CD4-positive, alpha-beta T cell (primary cell): ENCODE measurements at regions not wholly inside any gene's neighbourhood (a gene's known extent, or its start where the extent isn't known, plus 50 kb on each side); places are given as distances from the start of the nearest gene placed in this dataset.

ENCODE experiments used
- ATAC-seq: fragments of 200-7000 bp; cut with Tn5 transposase; one replicate; pipeline ENCODE4 v1.10.0; 2022; ENCODE audit warnings: mild to moderate bottlenecking; ENCODE audit not compliant: poor library complexity
- CTCF ChIA-PET: fragments of 350-600 bp; sonication (Branson Sonifier 250); formaldehyde crosslinking; loops from one replicate; lab custom pipeline; 2021; ENCODE audit warnings: antibody characterized with exemption, inconsistent platforms; lab: Charles Lee
- POLR2A ChIA-PET: fragments of 350-600 bp; sonication (Branson Sonifier 250); formaldehyde crosslinking; loops from one replicate; lab custom pipeline; 2021; ENCODE audit warnings: antibody characterized with exemption, inconsistent platforms; lab: Charles Lee
- DNase-seq, 14 experiments: peaks; one replicate each; pipeline ENCODE4 v3.0.0-alpha.2; 2013 to 2020; ENCODE audit warnings: mixed read lengths in 2 of 14
- H3K27ac ChIP-seq, 2 donors: one replicate each; pipeline versions ENCODE4 v1.5.1 to v1.7.0; 2013; ENCODE audit warnings: low read length in 2 of 2, low read depth in 1 of 2, mild to moderate bottlenecking in 1 of 2
- H3K27me3 ChIP-seq, 2 experiments: 1 replicate in 1 of 2; 2 replicates in 1 of 2; pipeline versions ENCODE4 v1.6.1 to v1.7.0; 2013; ENCODE audit warnings: low read length in 2 of 2, control low read depth in 1 of 2, mild to moderate bottlenecking in 1 of 2, moderate library complexity in 1 of 2; ENCODE audit not compliant: insufficient read depth in 2 of 2, control insufficient read depth in 1 of 2
- H3K36me3 ChIP-seq: one replicate; pipeline ENCODE4 v1.6.1; 2013; ENCODE audit warnings: low read length, control low read depth; ENCODE audit not compliant: insufficient read depth
- H3K4me1 ChIP-seq: one replicate; pipeline ENCODE4 v1.6.1; 2013; ENCODE audit warnings: low read length, control low read depth; ENCODE audit not compliant: insufficient read depth
- H3K4me3 ChIP-seq: one replicate; pipeline ENCODE4 v1.5.1; 2013; ENCODE audit warnings: mild to moderate bottlenecking, low read length, moderate library complexity
- H3K9me3 ChIP-seq, 2 experiments: 1 replicate in 1 of 2; 2 replicates in 1 of 2; pipeline versions ENCODE4 v1.6.1 to v1.7.0; 2013; ENCODE audit warnings: low read length in 2 of 2, mild to moderate bottlenecking in 2 of 2, control low read depth in 1 of 2, moderate library complexity in 1 of 2; ENCODE audit not compliant: control insufficient read depth in 1 of 2, insufficient read depth in 1 of 2
- H3K27ac Mint-ChIP-seq: one replicate; pipeline ENCODE4 v1.8.0; 2020; ENCODE audit warnings: mixed read lengths
- H3K27me3 Mint-ChIP-seq: one replicate; pipeline ENCODE4 v1.8.0; 2021; ENCODE audit warnings: mixed read lengths
- H3K36me3 Mint-ChIP-seq: one replicate; pipeline ENCODE4 v1.8.0; 2021; ENCODE audit warnings: low read depth, mixed read lengths
- H3K4me1 Mint-ChIP-seq: one replicate; pipeline ENCODE4 v1.8.0; 2021; ENCODE audit warnings: low read depth, mixed read lengths
- H3K4me3 Mint-ChIP-seq: one replicate; pipeline ENCODE4 v1.8.0; 2020; ENCODE audit warnings: mild to moderate bottlenecking, mixed read lengths
- H3K9me3 Mint-ChIP-seq: one replicate; pipeline ENCODE4 v1.8.0; 2020; ENCODE audit warnings: mixed read lengths
- intact Hi-C, 2 experiments: fragments of 100-400 bp; cut with DNase I in 1 of 2; cut with micrococcal nuclease in 1 of 2; formaldehyde crosslinking; loops; one replicate each; pipeline versions ENCODE4 v1.15.1 to v1.9.0; 2023 to 2025; cut with DNase I, micrococcal nuclease
- TF ChIP-seq, protein P1 (sequence below): fragments of 200-600 bp; IDR thresholded peaks from one replicate; pipeline ENCODE4 v1.8.0; 2022; ENCODE audit warnings: antibody characterized with exemption, mild to moderate bottlenecking

DNA sequence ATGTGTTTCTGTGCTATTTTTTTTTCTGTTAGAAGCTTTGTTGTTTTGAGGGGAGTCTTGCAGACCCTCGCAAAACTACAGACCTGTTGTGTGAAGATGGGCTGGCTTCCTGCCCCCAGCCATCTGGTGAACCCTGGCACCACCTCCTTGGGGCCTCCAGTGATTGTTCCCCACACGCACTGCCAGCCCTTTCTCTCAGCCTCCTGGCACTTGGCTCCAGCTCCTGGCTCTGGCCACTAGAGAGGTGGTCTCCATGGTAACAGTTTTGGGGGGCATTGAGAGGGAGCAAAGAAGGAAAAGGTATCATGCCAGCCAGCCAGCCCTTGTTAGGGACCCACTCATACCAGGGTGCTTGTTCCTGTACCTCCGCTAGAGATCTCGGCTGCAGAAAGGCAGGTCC, 176.4 kb upstream of the RPH3A start:
- CTCF ChIA-PET: no interaction called here
- Mint-ChIP-seq H3K36me3 (no peaks in the 10 kb centered on the region), H3K4me3 (no peak overlapping the region), H3K27me3 (peaks cover 56% of the 10 kb centered on the region), H3K4me1 (no peaks in the 10 kb centered on the region), H3K9me3 (no peaks in the 10 kb centered on the region), H3K27ac (no peak overlapping the region)
- Histone ChIP-seq H3K27ac (no peak overlapping the region), H3K9me3 (peaks cover 3% of the 10 kb centered on the region in 2 experiments), H3K4me3 (no peak overlapping the region), H3K27me3 (peaks cover 7 to 22% of the 10 kb centered on the region in 2 experiments), H3K4me1 (peaks cover 3% of the 10 kb centered on the region), H3K36me3 (no peaks in the 10 kb centered on the region)
- ATAC-seq (no peak), DNase-seq (no peak)
- POLR2A ChIA-PET: no interaction called here
- intact Hi-C loops: no loop called here
- TF ChIP-seq, protein P1, sequence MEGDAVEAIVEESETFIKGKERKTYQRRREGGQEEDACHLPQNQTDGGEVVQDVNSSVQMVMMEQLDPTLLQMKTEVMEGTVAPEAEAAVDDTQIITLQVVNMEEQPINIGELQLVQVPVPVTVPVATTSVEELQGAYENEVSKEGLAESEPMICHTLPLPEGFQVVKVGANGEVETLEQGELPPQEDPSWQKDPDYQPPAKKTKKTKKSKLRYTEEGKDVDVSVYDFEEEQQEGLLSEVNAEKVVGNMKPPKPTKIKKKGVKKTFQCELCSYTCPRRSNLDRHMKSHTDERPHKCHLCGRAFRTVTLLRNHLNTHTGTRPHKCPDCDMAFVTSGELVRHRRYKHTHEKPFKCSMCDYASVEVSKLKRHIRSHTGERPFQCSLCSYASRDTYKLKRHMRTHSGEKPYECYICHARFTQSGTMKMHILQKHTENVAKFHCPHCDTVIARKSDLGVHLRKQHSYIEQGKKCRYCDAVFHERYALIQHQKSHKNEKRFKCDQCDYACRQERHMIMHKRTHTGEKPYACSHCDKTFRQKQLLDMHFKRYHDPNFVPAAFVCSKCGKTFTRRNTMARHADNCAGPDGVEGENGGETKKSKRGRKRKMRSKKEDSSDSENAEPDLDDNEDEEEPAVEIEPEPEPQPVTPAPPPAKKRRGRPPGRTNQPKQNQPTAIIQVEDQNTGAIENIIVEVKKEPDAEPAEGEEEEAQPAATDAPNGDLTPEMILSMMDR: no peak

DNA sequence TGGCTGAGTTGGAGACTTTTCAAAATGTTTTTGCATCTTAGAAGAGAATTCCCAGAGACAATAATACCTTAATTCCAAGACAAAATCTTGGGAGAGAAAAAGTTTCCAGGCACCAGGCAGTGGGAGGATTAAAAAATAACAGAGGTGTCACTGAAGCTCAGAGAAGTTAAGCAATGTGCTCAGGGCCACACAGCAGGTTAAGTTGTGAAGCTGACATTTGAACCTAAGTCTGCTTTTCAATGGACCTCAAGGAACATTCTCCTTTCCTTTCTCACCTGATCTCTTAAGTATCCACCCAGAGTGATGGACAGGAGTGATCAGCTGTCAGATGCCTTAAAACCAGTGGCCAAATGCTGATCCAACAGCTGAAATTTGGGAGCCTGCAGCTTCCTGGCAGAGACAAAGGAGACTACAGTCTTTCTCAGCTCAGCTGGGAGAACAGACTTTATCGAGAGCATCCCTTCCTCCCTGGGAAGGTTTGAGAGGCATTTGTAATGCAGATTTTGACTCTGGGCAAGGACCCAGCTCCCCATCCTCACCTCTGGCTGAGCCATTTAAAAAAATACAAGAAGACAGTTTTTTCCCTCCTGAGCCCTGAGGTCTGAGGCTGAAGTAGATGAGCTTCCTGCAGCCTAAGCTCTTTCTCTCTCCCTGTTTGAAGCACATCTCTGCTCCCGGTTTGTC, 174.9 kb upstream of the RPH3A start:
- no peaks in the 10 kb centered on the region for H3K9me3 Mint-ChIP-seq
- Histone ChIP-seq H3K27ac (no peak overlapping the region), H3K4me1 (peaks cover 3% of the 10 kb centered on the region), H3K36me3 (no peaks in the 10 kb centered on the region), H3K27me3 (peaks cover 7 to 22% of the 10 kb centered on the region in 2 experiments), H3K4me3 (no peak overlapping the region), H3K9me3 (peaks cover 3% of the 10 kb centered on the region in 2 experiments)
- DNase-seq (no peak), ATAC-seq (no peak)
- H3K4me3 Mint-ChIP-seq: peak overlapping the region; percentile 25
- H3K27me3 Mint-ChIP-seq: peaks cover 53% of the 10 kb centered on the region
- POLR2A ChIA-PET: no interaction called here
- no peaks in the 10 kb centered on the region for H3K36me3 Mint-ChIP-seq
- CTCF ChIA-PET: no interaction called here
- H3K4me1 Mint-ChIP-seq: no peaks in the 10 kb centered on the region
- intact Hi-C loops: no loop called here
- H3K27ac Mint-ChIP-seq: no peak overlapping the region
- TF ChIP-seq, protein P1: no peak

DNA sequence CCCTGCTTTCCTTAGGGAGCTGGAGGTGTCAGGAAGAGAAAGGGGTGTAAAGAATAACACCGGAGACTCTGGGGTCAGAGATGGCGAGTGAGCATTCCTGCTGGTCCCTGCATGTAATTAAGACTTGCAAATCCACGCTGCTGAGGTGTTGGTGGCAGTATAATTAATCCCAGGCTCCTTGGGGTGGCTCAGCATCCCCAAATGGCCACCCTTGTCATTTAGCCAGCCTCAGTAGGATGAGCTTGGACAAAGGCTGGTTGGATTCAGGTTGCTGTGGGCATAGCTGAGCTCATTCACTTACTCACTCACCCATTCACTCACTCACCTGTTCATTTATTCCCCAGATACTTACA, 174.4 kb upstream of the RPH3A start:
- intact Hi-C loops: no loop called here
- no peak for DNase-seq
- Histone ChIP-seq H3K27ac (no peak overlapping the region), H3K27me3 (peaks cover 7 to 22% of the 10 kb centered on the region in 2 experiments), H3K4me1 (peaks cover 3% of the 10 kb centered on the region), H3K9me3 (peaks cover 3% of the 10 kb centered on the region in 2 experiments), H3K36me3 (no peaks in the 10 kb centered on the region), H3K4me3 (peak overlapping the region; percentile 2)
- Mint-ChIP-seq H3K36me3 (no peaks in the 10 kb centered on the region), H3K9me3 (no peaks in the 10 kb centered on the region), H3K4me3 (peak overlapping the region; percentile 25), H3K27me3 (peaks cover 53% of the 10 kb centered on the region), H3K4me1 (no peaks in the 10 kb centered on the region), H3K27ac (no peak overlapping the region)
- TF ChIP-seq, protein P1: no peak
- CTCF ChIA-PET: no interaction called here
- POLR2A ChIA-PET: no interaction called here
- no peak for ATAC-seq
